Stomach (tissue), 4 donors: ENCODE measurements at regions not wholly inside any gene's neighbourhood (a gene's known extent, or its start where the extent isn't known, plus 50 kb on each side); places are given as distances from the start of the nearest gene placed in this dataset.

Experiments used
- CTCF ChIP-seq, 7 experiments: fragments of 450-650 bp in 4 of 7; fragments of 200-600 bp in 3 of 7; sonication (generic) in 3 of 7; IDR thresholded peaks; one replicate each; pipeline ENCODE4 v1.5.1; 2016 to 2019; ENCODE audit warnings: antibody characterized with exemption in 7 of 7, control low read depth in 2 of 7, mild to moderate bottlenecking in 1 of 7
- POLR2A ChIP-seq, 4 donors: fragments of 450-650 bp; IDR thresholded peaks; one replicate each; pipeline ENCODE4 v1.6.1; 2016; ENCODE audit warnings: antibody characterized with exemption in 4 of 4, control low read depth in 2 of 4, mild to moderate bottlenecking in 1 of 4, moderate library complexity in 1 of 4

GRCh38 chr1:96557336-96557735, 164.2 kb upstream of the PTBP2 start:
- no peak for TF ChIP-seq POLR2A (IDR thresholded peaks at IDR 0.05)
- TF ChIP-seq CTCF (IDR thresholded peaks at IDR 0.05), result no peak
